GM21576 (cell line): ENCODE measurements at regions not wholly inside any gene's neighbourhood (a gene's known extent, or its start where the extent isn't known, plus 50 kb on each side); places are given as distances from the start of the nearest gene placed in this dataset.
"Not testable (repeated sequence)": the region's sequence is repeated elsewhere in the genome, so short reads cannot be mapped to it uniquely, and the experiment has no call there.

Experiments
- ATAC-seq: cut with Tn5 transposase; IDR thresholded peaks from one replicate; pipeline ENCODE4 v1.9.1; 2021; ENCODE audit warnings: mild to moderate bottlenecking, moderate library complexity; ENCODE audit not compliant: unreplicated experiment

- ATAC-seq = no peak
Measured at GRCh38 chr16:88297178-88297720, 85.5 kb upstream of the ZNF469 start.

GRCh38 chr16:88298181-88298832 lies 84.5 kb upstream of the ZNF469 start:
- ATAC-seq = no peak

- ATAC-seq = no peak
Measured at GRCh38 chr16:88298833-88299745, 83.7 kb upstream of the ZNF469 start.

GRCh38 chr16:88299751-88300462 lies 82.9 kb upstream of the ZNF469 start:
- no peak for ATAC-seq

GRCh38 chr16:88300463-88300835 lies 82.3 kb upstream of the ZNF469 start:
- ATAC-seq = no peak

- no peak for ATAC-seq
Measured at GRCh38 chr16:88301431-88301830, 81.3 kb upstream of the ZNF469 start.

GRCh38 chr16:88301886-88302285 lies 80.9 kb upstream of the ZNF469 start:
- no peak for ATAC-seq

- no peak for ATAC-seq
Measured at GRCh38 chr16:88302666-88303065, 80.1 kb upstream of the ZNF469 start.

- ATAC-seq = no peak
Measured at GRCh38 chr16:88303405-88303804, 79.4 kb upstream of the ZNF469 start.

GRCh38 chr16:88303890-88304819 lies 78.6 kb upstream of the ZNF469 start:
- no peak for ATAC-seq

GRCh38 chr16:88305176-88305575 lies 77.6 kb upstream of the ZNF469 start:
- ATAC-seq = no peak

GRCh38 chr16:88306411-88306810 lies 76.3 kb upstream of the ZNF469 start:
- ATAC-seq = no peak

GRCh38 chr16:88306860-88307545 lies 75.8 kb upstream of the ZNF469 start:
- no peak for ATAC-seq

GRCh38 chr16:88308441-88309173 lies 74.2 kb upstream of the ZNF469 start:
- ATAC-seq = no peak

GRCh38 chr16:88309174-88309907 lies 73.4 kb upstream of the ZNF469 start:
- ATAC-seq = no peak

GRCh38 chr16:88309908-88310265 lies 72.9 kb upstream of the ZNF469 start:
- no peak for ATAC-seq

- no peak for ATAC-seq
Measured at GRCh38 chr16:88310796-88311605, 71.8 kb upstream of the ZNF469 start.

- ATAC-seq = not testable (repeated sequence)
Measured at GRCh38 chr16:88311860-88312259, 70.9 kb upstream of the ZNF469 start.
